GM12872 (cell line): ENCODE measurements at regions not wholly inside any gene's neighbourhood (a gene's known extent, or its start where the extent isn't known, plus 50 kb on each side); places are given as distances from the start of the nearest gene placed in this dataset.

ENCODE experiments used
- TF ChIP-seq, protein P1 (sequence below): IDR thresholded peaks from 3 replicates; pipeline ENCODE4 v1.5.1; 2011; ENCODE audit warnings: low read depth, mild to moderate bottlenecking, low read length, moderate library complexity; ENCODE audit not compliant: insufficient read depth

DNA sequence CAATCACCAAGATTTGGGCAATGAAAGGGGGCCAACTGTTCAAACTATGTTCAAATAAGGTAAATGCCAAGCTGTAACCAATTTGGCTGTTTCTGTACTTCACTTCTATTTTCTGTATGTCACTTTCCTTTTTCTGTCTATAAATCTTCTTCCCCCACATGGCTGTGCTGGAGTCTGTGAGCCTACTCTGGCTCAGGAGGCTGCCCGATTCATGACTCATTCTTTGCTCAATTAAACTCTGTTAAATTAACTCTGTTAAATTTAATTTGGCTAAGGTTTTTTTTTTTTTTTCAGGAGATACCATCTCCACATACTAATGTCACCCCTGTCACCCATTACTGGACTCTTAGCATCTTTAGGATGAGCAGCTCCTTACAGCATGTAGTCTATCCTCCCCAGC lies 178.8 kb upstream of the TWIST2 start:
- TF ChIP-seq, protein P1, sequence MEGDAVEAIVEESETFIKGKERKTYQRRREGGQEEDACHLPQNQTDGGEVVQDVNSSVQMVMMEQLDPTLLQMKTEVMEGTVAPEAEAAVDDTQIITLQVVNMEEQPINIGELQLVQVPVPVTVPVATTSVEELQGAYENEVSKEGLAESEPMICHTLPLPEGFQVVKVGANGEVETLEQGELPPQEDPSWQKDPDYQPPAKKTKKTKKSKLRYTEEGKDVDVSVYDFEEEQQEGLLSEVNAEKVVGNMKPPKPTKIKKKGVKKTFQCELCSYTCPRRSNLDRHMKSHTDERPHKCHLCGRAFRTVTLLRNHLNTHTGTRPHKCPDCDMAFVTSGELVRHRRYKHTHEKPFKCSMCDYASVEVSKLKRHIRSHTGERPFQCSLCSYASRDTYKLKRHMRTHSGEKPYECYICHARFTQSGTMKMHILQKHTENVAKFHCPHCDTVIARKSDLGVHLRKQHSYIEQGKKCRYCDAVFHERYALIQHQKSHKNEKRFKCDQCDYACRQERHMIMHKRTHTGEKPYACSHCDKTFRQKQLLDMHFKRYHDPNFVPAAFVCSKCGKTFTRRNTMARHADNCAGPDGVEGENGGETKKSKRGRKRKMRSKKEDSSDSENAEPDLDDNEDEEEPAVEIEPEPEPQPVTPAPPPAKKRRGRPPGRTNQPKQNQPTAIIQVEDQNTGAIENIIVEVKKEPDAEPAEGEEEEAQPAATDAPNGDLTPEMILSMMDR, result no peak

DNA sequence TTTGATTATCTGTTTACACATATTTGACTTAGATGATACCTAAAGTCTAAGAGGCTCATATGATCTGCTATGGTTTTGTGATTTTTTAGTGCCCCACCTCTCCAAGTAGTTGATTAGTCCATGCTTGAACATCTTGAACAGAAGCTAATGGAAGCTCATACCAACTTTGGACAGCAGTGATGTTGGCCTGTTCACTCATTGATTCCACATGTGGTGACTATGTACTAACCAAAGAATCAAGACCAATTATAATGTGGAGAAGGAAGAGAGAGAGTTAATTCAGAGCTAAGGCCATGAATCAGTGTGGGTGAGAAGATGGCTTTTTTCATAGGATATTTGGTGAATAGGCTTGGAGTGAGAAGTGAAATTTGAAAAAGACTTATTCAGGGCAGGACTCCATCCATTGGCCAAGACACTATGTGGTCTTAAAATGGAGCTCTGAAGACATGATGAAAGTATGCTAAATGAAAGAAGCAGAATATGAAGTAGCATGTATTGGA lies 178.3 kb upstream of the TWIST2 start:
- TF ChIP-seq, protein P1, result no peak

DNA sequence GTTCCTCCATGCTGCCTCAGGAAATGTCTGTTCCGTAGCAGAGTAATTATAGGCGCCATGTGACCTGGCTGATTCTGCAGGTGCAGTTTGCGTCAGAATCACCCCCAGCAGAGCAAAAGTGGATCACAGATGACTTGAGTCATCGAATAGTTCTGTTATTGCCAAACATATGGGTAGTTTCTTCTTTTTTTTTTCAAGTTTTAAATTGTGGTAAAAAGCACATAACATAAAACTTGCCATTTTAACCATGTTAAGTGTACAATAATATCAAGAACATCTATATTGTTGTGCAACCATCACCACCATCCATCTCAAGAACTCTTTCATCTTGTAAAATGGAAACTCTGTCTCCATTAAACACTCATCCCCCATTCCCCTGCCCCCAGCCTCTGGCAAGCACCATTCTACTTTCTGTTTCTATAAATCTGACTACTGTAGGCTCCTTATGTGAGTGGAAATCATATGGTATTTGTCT lies 177.7 kb upstream of the TWIST2 start:
- TF ChIP-seq, protein P1, result no peak

DNA sequence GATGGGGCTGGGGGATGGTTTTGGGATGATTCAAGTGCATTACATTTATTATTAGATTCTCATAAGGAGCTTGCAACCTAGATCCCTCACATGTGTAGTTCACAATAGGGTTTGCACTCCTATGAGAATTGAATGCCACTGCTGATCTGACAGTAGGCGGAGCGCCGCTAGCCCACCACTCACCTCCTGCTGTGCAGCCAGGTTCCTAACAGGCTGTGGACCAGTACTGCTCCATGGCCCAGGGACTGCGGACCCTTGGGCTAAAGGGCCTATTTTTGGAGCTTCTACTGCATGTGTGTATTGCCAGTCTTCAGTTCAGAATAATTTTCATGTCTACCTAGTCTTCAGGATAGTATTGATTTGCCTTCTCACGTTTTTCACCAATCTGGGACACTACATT lies 165.3 kb upstream of the TWIST2 start:
- TF ChIP-seq, protein P1, result no peak

DNA sequence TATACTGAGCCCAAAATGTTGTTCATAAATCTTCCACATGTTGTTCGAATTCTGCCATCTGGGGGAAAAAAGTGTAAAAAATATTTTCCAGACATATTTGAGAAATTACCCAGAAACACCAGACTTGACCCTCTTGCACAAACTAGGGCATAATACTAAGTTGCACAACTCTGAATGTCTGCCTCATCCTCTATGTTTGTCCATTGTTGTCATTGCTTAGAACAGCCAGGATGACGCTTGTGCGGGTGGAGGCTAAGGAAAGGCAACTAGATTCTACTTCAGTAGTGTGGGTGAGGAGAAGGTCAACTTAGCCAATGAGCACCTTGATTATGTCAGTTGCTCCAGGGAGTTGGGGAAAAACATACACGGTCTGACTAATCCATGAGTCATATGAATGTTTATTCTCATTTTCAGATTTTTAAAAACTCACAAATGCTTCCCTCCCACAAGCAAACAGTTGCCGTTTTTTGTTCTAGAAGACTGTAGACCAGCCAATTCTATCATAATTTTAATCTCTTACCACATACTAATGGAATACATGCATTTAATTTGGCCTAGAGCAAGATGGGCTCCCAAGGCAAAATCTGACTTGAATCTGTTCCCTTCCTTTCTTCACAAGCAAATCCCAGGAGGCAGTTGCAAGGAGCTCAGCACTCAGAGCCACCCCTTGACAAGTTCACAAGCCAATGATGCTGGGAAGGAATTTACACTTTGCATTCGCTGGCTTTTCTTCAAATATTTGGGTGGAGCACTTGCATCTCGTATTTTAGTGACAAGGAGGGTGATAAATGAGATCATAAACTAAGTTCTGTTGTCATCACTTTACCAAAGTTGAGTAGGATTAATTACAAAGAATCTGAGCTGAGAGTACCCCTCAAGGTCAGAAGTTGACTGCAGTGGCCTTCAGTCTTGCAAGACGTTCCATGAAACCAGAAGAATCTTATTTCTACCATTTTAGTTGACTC lies 163.2 kb upstream of the TWIST2 start:
- TF ChIP-seq, protein P1, result no peak

DNA sequence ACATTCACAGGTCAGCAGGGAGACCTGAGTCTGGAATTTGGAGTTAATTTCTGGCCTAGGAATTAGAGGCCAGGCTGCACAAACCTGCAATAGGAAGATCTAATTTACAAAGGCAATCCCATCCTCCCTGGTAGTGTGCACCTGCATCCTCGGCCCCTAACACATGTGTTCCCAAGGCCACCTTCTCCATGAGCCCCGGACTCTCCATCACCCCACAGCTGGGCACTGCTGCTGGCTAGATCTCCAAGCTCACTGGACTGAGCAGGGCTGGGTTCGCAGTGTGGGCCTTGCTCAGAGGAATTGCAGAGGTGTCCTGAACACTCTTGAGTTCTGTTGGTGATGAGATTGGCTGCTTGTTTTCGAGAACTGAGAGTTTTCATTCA lies 162.6 kb upstream of the TWIST2 start:
- TF ChIP-seq, protein P1, result no peak

DNA sequence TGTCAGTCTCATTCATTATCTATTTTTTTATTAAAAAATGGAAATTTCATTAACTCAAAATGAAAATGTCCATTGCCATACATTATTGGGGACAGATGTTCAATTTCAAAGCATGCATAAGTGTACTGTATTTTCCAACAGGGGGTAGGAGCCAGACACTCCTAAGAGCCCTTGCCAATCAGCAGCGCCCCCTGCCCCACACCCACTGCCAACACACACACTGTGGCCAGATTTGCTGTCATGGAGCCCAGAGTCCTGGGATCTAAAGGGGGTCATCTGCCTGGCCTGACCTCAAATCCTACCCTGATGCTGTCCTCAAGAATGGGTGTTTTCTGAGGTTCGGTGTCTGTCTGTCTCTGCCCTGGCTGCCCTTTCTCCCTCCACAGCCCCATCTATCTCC lies 162.2 kb upstream of the TWIST2 start:
- TF ChIP-seq, protein P1, result no peak
